ENCODE measurements at regions not wholly inside any gene's neighbourhood (a gene's known extent, or its start where the extent isn't known, plus 50 kb on each side); places are given as distances from the start of the nearest gene placed in this dataset.

- no peak for TF ChIP-seq EZH2 (IDR thresholded peaks at IDR 0.05)
- no peak for TF ChIP-seq POLR2AphosphoS5 (IDR thresholded peaks at IDR 0.05; ENCODE audit: borderline replicate concordance, low read depth, low read length)
- no peak for TF ChIP-seq FOXP2 (optimal IDR thresholded peaks at IDR 0.05; ENCODE audit: control extremely low read depth, extremely low read length, insufficient read depth)
Measured at GRCh38 chr18:53702480-53702879, 522.0 kb downstream of the MBD2 start.
